Superior temporal gyrus (tissue), 1 donor: ENCODE measurements at regions not wholly inside any gene's neighbourhood (a gene's known extent, or its start where the extent isn't known, plus 50 kb on each side); places are given as distances from the start of the nearest gene placed in this dataset.

Experiments used
- DNase-seq: peaks from one replicate; pipeline ENCODE4 v3.0.0-alpha.2; 2016; ENCODE audit errors: extremely low spot score

DNA sequence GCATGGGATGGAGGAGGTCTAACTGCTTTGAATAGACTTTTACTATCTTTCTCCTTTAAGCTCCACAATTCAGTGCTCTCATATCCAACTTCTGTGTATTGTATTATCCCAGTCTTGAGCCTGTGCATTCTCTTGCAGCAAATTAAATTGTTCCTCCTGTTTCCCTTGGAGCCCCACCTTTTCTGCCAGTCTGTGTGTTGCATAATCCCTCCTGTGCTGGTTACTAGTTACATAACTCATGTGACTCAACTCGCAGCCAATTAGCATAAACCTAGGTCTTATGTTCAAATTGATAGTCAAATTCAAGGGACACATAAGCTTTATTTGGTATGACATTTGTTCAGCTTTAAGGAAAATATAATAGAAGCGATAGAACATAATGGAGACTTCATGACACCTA is 1863.5 kb downstream of the MRPL39 start:
- DNase-seq: no peak

DNA sequence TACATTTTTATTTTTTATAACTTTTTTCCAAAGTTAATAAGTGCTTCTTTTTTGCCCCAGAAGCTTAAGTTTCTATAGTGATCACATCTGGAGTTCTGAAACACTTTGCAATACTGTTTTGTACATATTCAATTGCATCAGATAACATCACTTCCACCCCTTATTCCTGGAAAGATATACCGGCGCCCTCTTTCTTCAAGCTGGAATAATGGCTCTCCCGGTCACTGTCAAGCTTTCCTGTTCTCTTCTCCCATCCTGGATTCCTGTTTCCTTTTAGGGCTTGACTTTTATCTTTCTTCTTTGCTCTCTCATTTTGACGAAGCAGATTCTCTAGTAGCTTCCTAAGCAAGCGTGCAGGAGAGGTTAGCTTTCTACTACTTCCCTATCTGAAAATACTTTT is 1866.8 kb downstream of the MRPL39 start:
- no peak for DNase-seq

DNA sequence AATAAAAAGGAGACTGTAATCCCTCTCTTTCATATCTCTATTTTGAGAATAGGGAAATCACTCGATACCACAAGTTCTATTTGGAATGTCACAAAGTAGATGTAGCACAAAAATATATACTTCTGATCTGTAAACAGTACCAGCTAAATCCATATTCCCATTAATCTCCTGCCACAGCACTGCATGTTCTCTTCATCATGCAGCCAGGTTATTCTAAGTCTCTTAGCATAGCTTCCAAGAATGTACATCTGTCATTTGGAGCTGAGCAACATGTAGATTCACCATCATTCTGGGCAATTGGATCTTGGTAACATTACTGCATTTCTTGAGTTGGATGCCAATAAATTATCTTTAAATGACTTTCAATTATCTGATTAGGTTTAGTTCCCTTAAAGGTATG is 1874.5 kb downstream of the MRPL39 start:
- DNase-seq: no peak

DNA sequence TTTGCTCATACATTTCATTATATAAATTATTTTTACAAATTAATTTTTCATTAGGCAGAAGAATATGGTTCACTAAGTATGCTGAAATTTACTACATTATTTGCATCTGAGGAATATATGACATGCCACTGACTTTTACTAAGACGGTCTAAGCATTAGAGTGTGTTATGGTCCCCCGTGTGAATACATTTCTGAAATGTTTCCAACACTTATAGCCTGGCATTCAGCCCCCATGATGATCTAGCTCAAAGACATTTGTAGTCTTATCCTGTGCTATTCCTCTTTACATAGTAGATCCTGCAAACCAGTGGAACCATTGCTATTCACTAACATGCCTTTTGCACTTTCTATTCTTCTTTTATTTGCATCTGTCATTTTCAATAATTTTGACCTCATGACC is 1878.0 kb downstream of the MRPL39 start:
- DNase-seq: no peak

DNA sequence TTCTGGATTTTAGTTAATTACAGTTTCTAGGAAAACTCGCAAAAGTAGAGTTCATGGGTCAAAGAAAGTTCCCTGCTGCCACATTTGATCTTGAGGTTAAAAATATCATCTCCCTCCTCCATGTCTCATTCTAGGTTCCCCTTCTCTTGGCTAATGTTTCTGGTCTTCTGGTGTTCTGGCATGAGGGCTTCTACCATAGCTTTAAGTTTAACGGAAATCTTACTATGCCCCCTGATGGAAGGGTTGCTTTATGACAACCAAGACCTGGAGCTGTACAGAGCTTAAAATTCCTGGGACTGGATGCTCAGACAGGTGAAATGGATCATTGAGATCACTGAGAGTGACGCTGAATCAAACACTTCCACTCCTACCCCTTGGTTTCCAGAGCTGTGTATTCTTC is 1881.7 kb downstream of the MRPL39 start:
- no peak for DNase-seq

DNA sequence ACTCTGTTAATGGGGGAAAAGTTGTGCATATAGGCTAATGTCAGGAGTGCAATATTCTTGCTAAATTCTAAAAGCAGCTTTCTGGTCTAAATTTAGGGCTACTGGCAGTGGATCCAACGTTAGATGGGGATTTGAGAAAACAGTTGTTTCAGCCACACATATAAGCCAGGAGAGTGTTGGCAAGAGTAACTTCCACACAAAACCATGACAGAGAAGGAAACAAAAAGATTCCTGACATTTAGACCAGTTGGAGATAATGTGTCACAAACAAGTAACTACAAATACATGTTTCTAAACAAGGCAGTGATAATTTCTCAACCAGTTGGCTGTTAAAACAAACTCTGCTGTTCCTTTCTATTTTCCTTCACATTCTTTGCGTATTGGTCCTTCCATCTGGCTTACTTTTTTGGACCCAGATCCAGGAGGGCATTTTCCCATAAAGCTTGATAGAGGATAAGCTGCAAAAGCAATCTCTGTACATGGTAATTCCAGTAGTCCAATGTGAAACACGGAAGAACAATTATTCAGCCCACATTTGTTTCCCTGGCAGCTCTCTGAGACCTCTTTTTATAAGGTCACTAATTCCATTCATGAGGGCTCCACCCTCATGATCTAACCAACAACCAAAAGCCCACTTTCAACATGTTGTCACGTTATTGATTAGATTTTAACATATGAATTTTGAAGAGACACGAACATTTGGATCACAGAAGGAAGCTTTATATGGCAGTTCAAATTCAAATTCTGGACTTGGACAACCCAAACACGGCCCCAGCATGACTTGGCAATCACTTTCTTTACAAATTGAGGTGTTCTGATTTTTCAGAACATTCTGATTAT is 1888.6 kb downstream of the MRPL39 start:
- peak; percentile 24 for DNase-seq

DNA sequence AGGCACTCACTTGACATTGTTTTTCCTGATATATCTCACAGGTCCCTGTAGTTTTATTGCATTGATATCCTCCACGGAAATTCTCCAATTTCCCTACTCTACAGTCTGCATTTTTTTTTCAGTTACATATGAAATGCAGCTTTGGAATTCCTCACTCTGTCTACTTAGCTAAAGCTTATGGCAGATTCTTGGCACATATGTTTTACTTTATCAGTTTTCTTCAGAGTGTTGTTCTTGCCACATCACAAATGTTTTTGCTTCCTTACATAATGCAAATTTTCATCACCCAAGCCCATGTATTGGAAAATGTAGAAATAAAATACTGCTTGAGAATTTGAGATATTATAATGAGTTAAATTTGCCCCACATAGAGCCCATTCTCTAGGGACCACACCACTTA is 1895.1 kb downstream of the MRPL39 start:
- no peak for DNase-seq

DNA sequence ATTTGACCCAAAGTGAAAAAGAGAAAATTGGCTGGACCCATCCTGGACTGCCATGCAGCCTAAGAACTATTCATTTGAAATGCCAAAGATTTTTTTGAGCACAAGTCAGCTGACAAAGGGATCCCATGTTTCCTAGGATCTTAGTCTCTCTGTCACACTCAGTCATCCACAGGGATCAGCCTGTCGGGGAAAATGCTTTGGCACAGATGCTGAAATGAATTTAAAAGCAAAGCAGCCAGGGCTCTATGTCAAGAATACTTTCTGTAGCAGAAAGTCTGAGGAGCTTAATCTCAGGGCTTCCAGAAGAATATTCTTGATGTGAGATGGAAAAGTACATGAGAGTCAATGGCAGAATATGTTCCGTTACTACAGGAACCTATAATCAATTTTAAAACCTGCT is 1900.8 kb downstream of the MRPL39 start:
- no peak for DNase-seq

DNA sequence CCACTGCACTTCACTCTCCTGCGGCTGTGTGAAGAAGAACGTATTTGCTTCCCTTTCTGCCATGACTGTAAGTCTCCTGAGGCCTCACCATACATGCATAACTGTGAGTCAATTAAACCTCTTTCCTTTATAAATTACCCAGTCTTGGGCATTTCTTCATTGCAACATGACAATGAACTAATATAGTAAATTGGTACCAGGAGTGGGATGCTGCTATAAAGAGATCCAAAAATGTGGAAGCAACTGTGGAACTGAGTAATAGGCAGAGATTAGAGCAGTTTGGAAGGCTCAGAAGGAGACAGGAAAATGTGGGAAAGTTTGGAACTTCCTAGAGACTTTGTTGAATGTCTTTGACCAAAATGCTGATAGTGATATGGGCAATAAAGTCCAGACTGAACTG is 1907.9 kb downstream of the MRPL39 start:
- DNase-seq: no peak

DNA sequence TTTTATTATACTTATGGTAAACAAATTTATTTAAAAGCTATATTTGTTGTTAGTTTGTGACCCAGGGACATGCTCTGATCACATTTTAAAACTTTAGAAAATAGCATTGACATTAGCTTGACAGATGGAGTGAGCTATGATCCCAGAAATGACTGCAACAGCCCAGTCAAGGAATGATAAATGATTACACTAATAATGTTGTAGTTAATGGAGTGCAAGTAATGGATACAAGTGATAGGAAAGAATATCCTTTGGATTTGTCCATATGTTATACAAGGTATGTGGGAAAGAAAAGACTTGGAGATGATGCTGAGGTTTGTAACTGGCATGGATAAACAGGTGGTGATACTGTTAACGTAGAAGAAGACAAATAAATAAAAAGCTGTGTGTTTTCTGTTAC is 1908.7 kb downstream of the MRPL39 start:
- DNase-seq: no peak

DNA sequence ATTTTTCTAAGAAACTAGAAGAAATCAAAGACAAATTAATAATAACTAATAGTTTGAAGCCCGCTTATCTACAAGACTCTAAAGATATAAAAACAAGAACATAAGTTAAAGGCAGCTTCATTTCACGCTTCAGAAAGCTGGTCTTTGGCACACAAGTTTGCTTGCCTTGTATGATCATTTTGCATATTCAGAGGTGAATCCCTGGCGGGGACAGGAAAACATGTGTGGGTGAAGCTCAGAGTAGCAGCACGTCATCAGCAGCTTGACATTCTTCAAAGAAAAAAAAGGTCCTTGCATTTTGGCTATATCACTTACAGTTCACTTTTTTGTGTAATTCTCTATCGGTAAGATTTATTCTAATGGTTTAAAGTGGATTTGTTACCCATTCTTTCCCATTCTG is 1911.8 kb downstream of the MRPL39 start:
- no peak for DNase-seq

DNA sequence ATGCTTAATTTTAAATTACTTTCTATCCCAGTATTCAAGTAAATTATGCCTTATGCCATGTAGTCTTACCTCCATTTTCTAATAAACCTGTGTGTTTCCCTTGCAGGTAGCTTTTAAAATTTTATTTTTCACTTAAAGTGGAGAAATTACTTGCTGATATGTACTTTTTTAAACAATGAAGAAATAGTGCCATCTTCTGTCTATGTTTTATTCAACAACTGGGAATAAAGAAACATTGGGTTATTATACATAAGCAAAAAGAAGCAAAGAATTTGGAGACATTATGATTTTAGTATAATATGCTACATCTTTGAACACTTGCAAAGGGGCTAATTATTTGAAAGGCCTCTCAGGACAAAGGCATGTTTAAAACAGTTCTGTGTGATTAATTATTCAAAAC is 1912.9 kb downstream of the MRPL39 start:
- DNase-seq: no peak

DNA sequence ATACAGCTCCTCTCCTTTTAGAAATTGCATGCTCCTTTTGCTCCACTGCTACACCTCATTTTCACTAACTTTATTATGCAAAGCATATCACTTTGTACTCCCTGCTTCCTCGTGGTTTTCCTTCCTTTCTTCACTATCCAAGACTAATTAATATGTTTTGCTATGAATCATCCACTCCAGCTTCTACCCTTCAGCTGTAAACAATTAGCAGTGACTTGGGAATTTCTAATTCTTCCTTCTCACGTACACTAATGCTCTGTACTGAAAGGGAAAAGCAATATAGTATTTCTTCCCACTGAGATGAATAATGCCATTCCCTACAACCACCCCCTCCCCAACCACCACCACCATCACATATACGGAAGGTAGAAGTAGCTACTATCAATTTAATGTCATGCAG is 1917.0 kb downstream of the MRPL39 start:
- DNase-seq: no peak

DNA sequence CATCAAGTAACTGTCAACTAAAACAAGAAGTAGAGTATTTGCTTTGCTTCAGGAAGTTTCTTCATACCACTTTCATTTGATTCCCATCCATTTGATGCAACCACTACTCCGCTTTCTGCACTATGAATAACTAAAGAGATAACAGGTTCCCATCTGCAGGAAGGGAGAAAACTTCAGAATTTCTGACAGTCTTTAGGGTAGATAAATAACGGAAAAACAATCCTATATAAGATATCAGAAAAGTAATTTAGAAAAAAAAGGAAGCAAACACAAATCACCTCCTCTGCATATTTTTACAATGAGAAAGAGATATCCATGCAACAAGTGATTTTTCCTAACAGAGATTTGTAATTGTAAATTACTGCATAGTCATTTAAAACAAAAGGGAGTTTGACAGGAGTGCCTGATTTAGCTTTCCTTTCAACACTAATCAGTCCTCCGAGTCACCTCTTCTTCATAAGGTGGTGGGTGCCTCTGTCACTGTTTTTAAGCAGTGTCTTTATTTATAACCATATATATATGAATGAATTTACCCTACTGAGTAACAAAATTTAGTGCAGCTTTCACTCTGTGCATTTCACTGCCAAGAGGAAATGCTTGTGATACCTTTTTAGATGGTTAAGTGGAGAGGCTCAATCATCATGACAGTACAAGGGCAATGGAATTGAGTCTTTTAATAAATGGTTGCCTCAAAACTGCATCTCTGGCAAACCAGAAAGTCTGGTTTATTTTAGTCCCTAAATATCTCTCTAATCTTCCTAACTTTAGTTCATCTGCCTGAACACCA is 1920.4 kb downstream of the MRPL39 start:
- no peak for DNase-seq

DNA sequence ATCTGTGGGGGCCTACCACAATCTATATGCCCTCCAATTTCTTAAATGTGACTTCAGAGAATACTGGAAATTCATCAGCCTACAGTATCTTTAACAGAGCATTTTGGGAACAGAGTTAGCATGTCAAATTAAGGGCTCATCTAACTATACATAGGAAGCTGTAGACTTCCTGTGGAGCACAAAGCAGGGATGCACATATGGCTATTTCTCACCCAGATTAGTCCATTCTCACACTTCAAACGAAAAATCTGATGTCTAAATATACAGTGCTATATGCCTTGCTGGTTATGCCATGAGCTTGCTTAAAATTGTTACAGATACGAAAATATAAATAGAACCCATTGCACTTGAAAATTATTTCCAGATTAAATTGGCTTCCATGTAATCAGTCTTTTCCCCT is 1922.8 kb downstream of the MRPL39 start:
- DNase-seq: peak; percentile 44

DNA sequence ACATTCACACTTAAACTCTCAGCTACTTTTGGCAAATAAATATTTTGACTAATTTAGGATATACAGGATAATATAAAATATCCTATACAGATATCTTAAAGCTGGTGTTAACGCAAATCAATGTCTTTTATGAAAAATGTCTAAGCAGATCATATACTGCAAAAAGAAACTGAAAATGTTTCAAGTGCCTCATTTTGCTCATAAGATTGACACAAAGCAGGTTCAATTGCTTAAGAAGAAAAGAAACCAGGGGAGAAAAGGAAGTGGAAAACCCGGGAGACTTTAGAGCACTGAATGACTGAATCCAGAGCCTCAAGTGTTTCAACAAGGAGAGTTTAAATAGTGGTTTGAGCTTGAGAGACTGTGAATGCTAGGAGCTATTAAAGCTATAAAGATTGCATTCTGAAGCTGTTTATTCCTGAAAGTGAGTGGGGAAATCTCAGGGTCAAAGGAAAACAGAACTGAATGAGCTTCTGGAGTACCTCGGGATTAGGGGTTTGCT is 1943.0 kb downstream of the MRPL39 start:
- no peak for DNase-seq

DNA sequence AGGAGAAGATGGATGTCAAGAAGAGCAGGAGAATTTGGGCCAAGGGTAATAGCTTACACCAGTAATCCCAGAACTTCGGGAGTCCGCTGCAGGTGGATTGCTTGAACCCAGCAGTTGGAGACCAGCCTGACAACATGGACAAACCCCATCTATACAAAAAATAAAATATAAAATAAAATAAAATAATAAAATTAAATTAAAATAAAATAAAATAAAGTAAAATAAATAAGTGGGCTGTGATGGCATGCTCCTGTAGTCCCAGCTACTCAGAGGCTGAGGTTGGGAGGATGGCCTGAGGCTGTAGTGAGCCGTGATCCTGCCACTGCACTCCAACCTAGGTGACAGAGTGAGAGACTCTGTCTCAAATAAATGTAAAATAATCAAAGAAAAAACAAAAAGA is 1946.7 kb downstream of the MRPL39 start:
- DNase-seq: no peak

DNA sequence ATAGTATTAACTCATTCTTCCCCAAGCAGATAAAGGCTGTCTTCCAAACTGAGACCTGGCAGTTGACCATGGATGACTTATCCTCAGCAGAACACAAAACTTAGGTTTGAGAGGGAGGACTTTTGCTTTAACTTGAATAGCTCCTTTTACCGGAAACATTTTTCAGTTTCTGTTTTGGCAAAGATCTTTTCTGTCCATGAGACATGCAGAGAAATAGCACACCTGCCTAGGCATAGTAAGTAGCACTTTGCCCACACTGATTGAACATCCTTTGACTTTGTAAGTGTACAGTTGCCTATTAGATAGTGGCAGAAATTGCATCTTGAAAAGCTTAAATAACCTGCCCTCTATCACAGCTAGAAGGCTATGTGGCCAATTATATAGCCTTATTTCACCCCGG is 1962.5 kb downstream of the MRPL39 start:
- no peak for DNase-seq

DNA sequence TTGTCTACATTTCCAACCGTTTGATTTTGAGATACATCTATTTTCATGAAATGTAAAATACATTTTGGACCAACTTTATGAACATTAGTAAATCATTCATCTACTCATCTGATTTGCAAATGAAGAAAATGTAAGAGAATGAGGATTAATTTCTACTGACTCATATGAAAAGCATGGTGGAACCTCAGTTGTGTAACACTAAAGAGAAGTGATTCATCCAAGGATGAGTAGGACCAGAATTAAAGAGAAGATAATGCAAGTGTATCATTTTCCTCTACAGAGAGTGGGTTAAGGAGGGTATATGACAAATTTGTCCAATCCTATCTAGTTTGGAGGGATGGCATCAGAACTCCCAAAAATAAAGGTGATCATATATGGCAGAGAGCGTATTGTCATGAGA is 1967.6 kb downstream of the MRPL39 start:
- DNase-seq: no peak

DNA sequence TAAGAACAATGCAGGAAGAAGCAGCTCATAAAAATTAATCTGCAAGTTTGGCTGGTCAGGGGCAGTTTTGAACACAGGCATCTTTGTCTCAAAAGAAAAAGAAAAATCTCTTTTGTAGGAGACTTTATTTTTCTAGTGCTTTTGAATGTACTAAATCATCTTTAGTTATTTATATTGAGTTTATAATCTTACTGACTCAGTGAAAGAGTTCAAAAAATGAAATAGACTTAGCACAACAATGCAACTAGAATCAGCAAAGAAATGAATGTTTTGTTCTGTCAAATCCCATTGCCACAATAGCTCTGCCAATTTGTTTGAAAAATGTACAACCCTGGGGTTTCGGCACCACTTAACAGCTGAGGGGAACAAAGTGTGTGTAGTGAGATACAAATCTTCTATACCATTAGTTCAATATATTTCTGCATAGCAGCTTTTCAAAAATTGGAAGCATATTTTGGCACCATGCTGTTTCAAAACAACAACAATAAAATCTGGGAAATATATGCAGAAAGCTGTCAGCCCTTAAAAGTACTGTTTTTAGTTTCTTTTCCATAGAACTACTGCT is 1969.1 kb downstream of the MRPL39 start:
- no peak for DNase-seq

DNA sequence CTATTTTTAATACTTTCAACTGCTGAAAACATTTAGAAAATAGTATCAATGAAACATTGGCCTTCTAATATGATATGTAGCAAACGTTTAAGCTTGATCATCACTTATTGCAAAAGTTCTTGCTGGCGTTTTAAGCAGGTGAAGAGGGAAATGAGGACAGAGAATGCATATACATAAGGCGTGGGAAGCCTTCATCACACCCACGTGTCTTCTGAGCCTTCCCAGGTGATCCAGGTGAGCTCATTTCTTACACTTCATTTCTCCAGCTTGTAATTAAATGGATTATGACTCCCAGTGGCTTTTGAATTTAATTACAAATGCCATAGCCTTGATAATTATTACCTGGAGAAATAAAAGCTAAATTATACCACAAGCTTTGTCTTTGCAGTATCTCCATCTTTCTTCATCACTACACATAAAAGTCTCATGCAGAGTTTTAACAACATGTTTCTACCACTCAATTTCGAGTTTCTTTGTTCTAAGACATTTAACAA is 1973.8 kb downstream of the MRPL39 start:
- no peak for DNase-seq

DNA sequence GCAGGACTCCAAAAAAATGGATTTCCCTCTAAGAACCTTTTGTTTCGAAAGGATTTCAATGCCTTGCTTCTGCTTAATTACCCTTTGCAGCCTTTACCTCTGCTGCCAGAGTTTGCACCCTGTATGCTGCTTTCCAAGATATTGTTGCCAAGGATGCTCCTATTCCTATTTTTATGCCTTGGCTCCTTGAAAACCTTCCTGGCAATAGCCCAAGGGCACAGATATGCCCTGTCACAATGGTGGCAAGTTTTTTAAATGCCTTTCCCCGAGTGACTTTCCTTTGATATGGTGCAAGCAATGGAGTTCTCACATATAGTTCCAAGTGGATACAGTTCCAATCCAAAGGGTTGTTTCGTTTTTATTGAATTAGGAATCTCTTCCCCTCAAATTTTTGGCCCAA is 1983.0 kb downstream of the MRPL39 start:
- DNase-seq: no peak

DNA sequence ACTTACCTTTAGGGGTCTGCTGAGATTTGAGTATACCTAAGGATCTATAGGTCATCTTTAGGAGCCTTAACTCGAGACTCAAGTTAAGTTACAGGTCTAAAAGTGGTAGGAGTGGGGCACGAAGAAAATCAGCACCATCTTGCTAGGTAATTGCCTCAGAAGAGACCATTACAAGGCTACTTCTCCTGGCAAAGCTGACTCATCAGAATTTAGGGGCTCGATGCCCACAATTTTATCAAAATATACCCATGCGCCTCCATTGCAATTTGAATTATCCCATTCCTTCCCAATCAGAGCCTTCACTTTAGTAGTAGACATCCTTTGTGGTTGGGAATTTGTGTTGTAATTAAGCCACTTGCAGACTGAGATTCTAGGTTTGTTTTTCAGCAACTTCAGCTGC is 1994.3 kb downstream of the MRPL39 start:
- no peak for DNase-seq
